ENCODE measurements at regions not wholly inside any gene's neighbourhood (a gene's known extent, or its start where the extent isn't known, plus 50 kb on each side); places are given as distances from the start of the nearest gene placed in this dataset.
"Not testable (repeated sequence)": the region's sequence is repeated elsewhere in the genome, so short reads cannot be mapped to it uniquely, and the experiment has no call there.

GRCh38 chr14:106396999-106397398 is 870.6 kb downstream of the TMEM121 start:
- ChIA-PET CTCF (no interaction called here), POLR2A (no interaction called here)
- no peak for FAIRE-seq
- Histone ChIP-seq H3K4me3 (no peak overlapping the region), H3K4me2 (no peak overlapping the region), H3K9me3 (no peaks in the 10 kb centered on the region), H3K4me1 (no peaks in the 10 kb centered on the region), H3K27ac (no peak overlapping the region)
- no peak for ATAC-seq
- 6% methylated on average over 4 of the region's 4 CpGs for WGBS (ENCODE audit: missing lambda C conversion rate)
- TF ChIP-seq RCOR1 (IDR thresholded peaks at IDR 0.05; ENCODE audit: low read depth, low read length) (no peak), FOSL2 (IDR thresholded peaks at IDR 0.05) (no peak), FOSL2 (CRISPR knock-in tag; IDR thresholded peaks at IDR 0.05) (no peak), MAZ (IDR thresholded peaks at IDR 0.05; ENCODE audit: borderline replicate concordance, low read depth, low read length) (no peak), RNF2 (IDR thresholded peaks at IDR 0.05; ENCODE audit: borderline replicate concordance, low read depth) (no peak), SMC3 (IDR thresholded peaks at IDR 0.05) (no peak), HEYL (CRISPR knock-in tag; IDR thresholded peaks at IDR 0.05) (no peak), CTCF (IDR thresholded peaks at IDR 0.05) (no peak), NFE2L2 (conservative IDR thresholded peaks at IDR 0.05; ENCODE audit: low read length) (no peak), FOSB (CRISPR knock-in tag; IDR thresholded peaks at IDR 0.05) (no peak), HES2 (IDR thresholded peaks at IDR 0.05) (no peak), ZNF302 (CRISPR knock-in tag; IDR thresholded peaks at IDR 0.05) (no peak), ZFP36 (IDR thresholded peaks at IDR 0.05; ENCODE audit: borderline replicate concordance, partially characterized antibody) (no peak), GATA3 (IDR thresholded peaks at IDR 0.05; ENCODE audit: borderline replicate concordance) (no peak)
- no peak for DNase-seq (ENCODE audit: low read depth in 1 of 2, low spot score in 1 of 2)

- H3K9me3 ChIP-seq; H3K4me1 ChIP-seq; FAIRE-seq; CTCF ChIA-PET; H3K4me2 ChIP-seq; DNase-seq (ENCODE audit: low read depth in 1 of 2, low spot score in 1 of 2); ATAC-seq; H3K27ac ChIP-seq; POLR2A ChIA-PET; H3K4me3 ChIP-seq: not testable (repeated sequence)
- WGBS (ENCODE audit: missing lambda C conversion rate) = 57% methylated on average over 4 of the region's 42 CpGs
Measured at GRCh38 chr14:106398931-106399331, 872.5 kb downstream of the TMEM121 start.

- H3K4me3 ChIP-seq; DNase-seq (ENCODE audit: low read depth in 1 of 2, low spot score in 1 of 2); ATAC-seq; FAIRE-seq; POLR2A ChIA-PET; CTCF ChIA-PET; H3K4me1 ChIP-seq; H3K4me2 ChIP-seq; H3K9me3 ChIP-seq; H3K27ac ChIP-seq: not testable (repeated sequence)
- 96% methylated on average over 5 of the region's 46 CpGs for WGBS (ENCODE audit: missing lambda C conversion rate)
Measured at GRCh38 chr14:106401316-106401715, 874.9 kb downstream of the TMEM121 start.

GRCh38 chr14:106410229-106410628 is 883.8 kb downstream of the TMEM121 start:
- H3K9me3 ChIP-seq; CTCF ChIA-PET; H3K4me2 ChIP-seq; H3K4me1 ChIP-seq; FAIRE-seq; H3K27ac ChIP-seq; ATAC-seq; POLR2A ChIA-PET; DNase-seq (ENCODE audit: low read depth in 1 of 2, low spot score in 1 of 2); H3K4me3 ChIP-seq: not testable (repeated sequence)
- 17% methylated on average over 8 of the region's 9 CpGs for WGBS (ENCODE audit: missing lambda C conversion rate)

- ATAC-seq (no peak), DNase-seq (ENCODE audit: low read depth in 1 of 2, low spot score in 1 of 2) (no peak), FAIRE-seq (no peak)
- 0% methylated on average over 1 of the region's 1 CpG for WGBS (ENCODE audit: missing lambda C conversion rate)
- Histone ChIP-seq H3K9me3 (peaks cover 5% of the 10 kb centered on the region; the same call in 1 of the 3 replicates), H3K4me3 (no peak overlapping the region), H3K4me1 (no peaks in the 10 kb centered on the region), H3K27ac (no peak overlapping the region), H3K4me2 (no peak overlapping the region)
- ChIA-PET CTCF (no interaction called here), POLR2A (no interaction called here)
- TF ChIP-seq E2F6 (IDR thresholded peaks at IDR 0.05; ENCODE audit: borderline replicate concordance, low read depth) = no peak
- TF ChIP-seq EP300 (IDR thresholded peaks at IDR 0.05) = no peak
- no peak for TF ChIP-seq HES2 (IDR thresholded peaks at IDR 0.05)
- TF ChIP-seq JUNB (IDR thresholded peaks at IDR 0.05) = no peak
- TF ChIP-seq CBX2 (IDR thresholded peaks at IDR 0.05; ENCODE audit: borderline replicate concordance, low read depth) = no peak
- no peak for TF ChIP-seq SMC3 (IDR thresholded peaks at IDR 0.05)
- no peak for TF ChIP-seq BHLHE40 (IDR thresholded peaks at IDR 0.05; ENCODE audit: low read depth, low read length)
- no peak for TF ChIP-seq HOXB13 (CRISPR knock-in tag; IDR thresholded peaks at IDR 0.05; ENCODE audit: low read depth)
- TF ChIP-seq MYC (IDR thresholded peaks at IDR 0.05; ENCODE audit: borderline replicate concordance, low read length) = no peak
- TF ChIP-seq FOXS1 (CRISPR knock-in tag; IDR thresholded peaks at IDR 0.05) = no peak
- TF ChIP-seq EHMT2 (IDR thresholded peaks at IDR 0.05; ENCODE audit: low read depth) = no peak
- no peak for TF ChIP-seq BCL3 (IDR thresholded peaks at IDR 0.05)
- no peak for TF ChIP-seq MAFK (IDR thresholded peaks at IDR 0.05; ENCODE audit: partially characterized antibody)
- TF ChIP-seq RNF2 (IDR thresholded peaks at IDR 0.05; ENCODE audit: borderline replicate concordance, low read depth) = no peak
- TF ChIP-seq HOXA7 (CRISPR knock-in tag; IDR thresholded peaks at IDR 0.05) = no peak
Measured at GRCh38 chr14:106414464-106414863, 888.1 kb downstream of the TMEM121 start.
